ENCODE measurements at regions not wholly inside any gene's neighbourhood (a gene's known extent, or its start where the extent isn't known, plus 50 kb on each side); places are given as distances from the start of the nearest gene placed in this dataset.

GRCh38 chr10:11661441-11661840, 50.0 kb upstream of the USP6NL start:
- no peak overlapping the region for H3K4me3 ChIP-seq (ENCODE audit: low read depth, low read length)
- TF ChIP-seq CTCF (IDR thresholded peaks at IDR 0.05; ENCODE audit: borderline replicate concordance, insufficient read depth, low read depth, low read length), result no peak
